ENCODE measurements at regions not wholly inside any gene's neighbourhood (a gene's known extent, or its start where the extent isn't known, plus 50 kb on each side); places are given as distances from the start of the nearest gene placed in this dataset.
"Not testable (repeated sequence)": the region's sequence is repeated elsewhere in the genome, so short reads cannot be mapped to it uniquely, and the experiment has no call there.

GRCh38 chr22:49687786-49688515 lies 139.7 kb downstream of the BRD1 start:
- no peak overlapping the region for H3K4me3 ChIP-seq (replicated peaks; ENCODE audit: low read depth, low read length)
- DNase-seq (ENCODE audit: extremely low read depth, low read depth) = no peak
- no peak for TF ChIP-seq CTCF (IDR thresholded peaks at IDR 0.05; ENCODE audit: low read depth, low read length, missing control alignments)

- no peak for DNase-seq (ENCODE audit: extremely low read depth, low read depth)
- TF ChIP-seq CTCF (IDR thresholded peaks at IDR 0.05; ENCODE audit: low read depth, low read length, missing control alignments) = no peak
- no peak overlapping the region for H3K4me3 ChIP-seq (replicated peaks; ENCODE audit: low read depth, low read length)
These were observed 140.3 kb downstream of the BRD1 start for GRCh38 chr22:49687333-49687732.

GRCh38 chr22:49686495-49687219 lies 141.0 kb downstream of the BRD1 start:
- H3K4me3 ChIP-seq (replicated peaks; ENCODE audit: low read depth, low read length) = no peak overlapping the region
- TF ChIP-seq CTCF (IDR thresholded peaks at IDR 0.05; ENCODE audit: low read depth, low read length, missing control alignments) = no peak
- DNase-seq (ENCODE audit: extremely low read depth, low read depth) = no peak

- no peak for TF ChIP-seq CTCF (IDR thresholded peaks at IDR 0.05; ENCODE audit: low read depth, low read length, missing control alignments)
- DNase-seq (ENCODE audit: extremely low read depth, low read depth) = no peak
- no peak overlapping the region for H3K4me3 ChIP-seq (replicated peaks; ENCODE audit: low read depth, low read length)
These were observed 142.0 kb downstream of the BRD1 start for GRCh38 chr22:49685686-49686085.

- no peak overlapping the region for H3K4me3 ChIP-seq (replicated peaks; ENCODE audit: low read depth, low read length)
- TF ChIP-seq CTCF (IDR thresholded peaks at IDR 0.05; ENCODE audit: low read depth, low read length, missing control alignments) = no peak
- no peak for DNase-seq (ENCODE audit: extremely low read depth, low read depth)
These were observed 142.6 kb downstream of the BRD1 start for GRCh38 chr22:49685116-49685515.

GRCh38 chr22:49683032-49683431 lies 144.6 kb downstream of the BRD1 start:
- no peak for DNase-seq (ENCODE audit: extremely low read depth, low read depth)
- no peak overlapping the region for H3K4me3 ChIP-seq (replicated peaks; ENCODE audit: low read depth, low read length)
- no peak for TF ChIP-seq CTCF (IDR thresholded peaks at IDR 0.05; ENCODE audit: low read depth, low read length, missing control alignments)

GRCh38 chr22:49680819-49681218 lies 146.9 kb downstream of the BRD1 start:
- H3K4me3 ChIP-seq (replicated peaks; ENCODE audit: low read depth, low read length); DNase-seq (ENCODE audit: extremely low read depth, low read depth): not testable (repeated sequence)
